PC-3 (cell line): ENCODE measurements at regions not wholly inside any gene's neighbourhood (a gene's known extent, or its start where the extent isn't known, plus 50 kb on each side); places are given as distances from the start of the nearest gene placed in this dataset.

Experiments
- ATAC-seq: fragments of 200-7000 bp; cut with Tn5 transposase; 2 replicates; pipeline ENCODE4 v1.9.1; 2020; ENCODE audit warnings: mild to moderate bottlenecking, moderate library complexity
- BruUV-seq: library from RNA; stranded (reverse); fragments of 400-500 nt; replicated peaks from 2 replicates; lab custom pipeline; 2021; lab: Mats Ljungman, UMichigan
- CTCF ChIA-PET: fragments of 300-600 bp; sonication (Branson Sonifier 250); formaldehyde crosslinking; loops from one replicate; lab custom pipeline; 2022; ENCODE audit warnings: antibody characterized with exemption; lab: Charles Lee
- POLR2A ChIA-PET: fragments of 300-600 bp; sonication (Branson Sonifier 250); formaldehyde crosslinking; loops from one replicate; lab custom pipeline; 2022; ENCODE audit warnings: antibody characterized with exemption; ENCODE audit not compliant: unreplicated experiment; lab: Charles Lee
- DNase-seq: peaks from one replicate; pipeline ENCODE4 v3.0.0-alpha.2; 2015
- H2AFZ ChIP-seq: fragments of 300-600 bp; sonication (generic); 2 replicates; pipeline ENCODE4 v1.6.0; 2016; ENCODE audit warnings: antibody characterized with exemption, low read length
- H3F3A ChIP-seq: fragments of 300-600 bp; sonication (generic); one replicate; pipeline ENCODE4 v1.6.0; 2017; ENCODE audit warnings: antibody characterized with exemption, low read length, control low read depth, mild to moderate bottlenecking; ENCODE audit not compliant: unreplicated experiment
- H3K27ac ChIP-seq: fragments of 300-600 bp; sonication (generic); 2 replicates; pipeline ENCODE4 v1.5.1; 2016; ENCODE audit warnings: mild to moderate bottlenecking, low read length
- H3K27me3 ChIP-seq: fragments of 300-600 bp; sonication (generic); 2 replicates; pipeline ENCODE4 v1.6.1; 2016; ENCODE audit warnings: low read length, mixed read lengths
- H3K36me3 ChIP-seq: fragments of 300-600 bp; sonication (generic); 2 replicates; pipeline ENCODE4 v1.6.1; 2016; ENCODE audit warnings: low read depth, mixed run types, low read length, mixed read lengths
- H3K4me1 ChIP-seq: fragments of 300-600 bp; sonication (generic); 2 replicates; pipeline ENCODE4 v1.5.1; 2016; ENCODE audit warnings: low read length; ENCODE audit not compliant: insufficient read depth
- H3K4me2 ChIP-seq: fragments of 300-600 bp; sonication (generic); 2 replicates; pipeline ENCODE4 v1.6.0; 2016; ENCODE audit warnings: low read length
- H3K4me3 ChIP-seq: fragments of 300-600 bp; sonication (generic); 2 replicates; pipeline ENCODE4 v1.5.1; 2016; ENCODE audit warnings: mild to moderate bottlenecking, low read length, mixed read lengths
- H3K79me2 ChIP-seq: fragments of 300-600 bp; sonication (generic); 2 replicates; pipeline ENCODE4 v1.6.1; 2017; ENCODE audit warnings: low read length, mixed read lengths
- H3K9ac ChIP-seq: fragments of 300-600 bp; sonication (generic); 2 replicates; pipeline ENCODE4 v1.6.0; 2016; ENCODE audit warnings: mild to moderate bottlenecking, low read length
- H3K9me2 ChIP-seq: fragments of 300-600 bp; sonication (generic); replicated peaks from 2 replicates; pipeline ENCODE4 v1.6.1; 2016; ENCODE audit warnings: mixed run types, low read length, mixed read lengths
- H3K9me3 ChIP-seq: fragments of 300-600 bp; sonication (generic); 2 replicates; pipeline ENCODE4 v1.6.1; 2016; ENCODE audit warnings: low read length, mixed read lengths
- H4K20me1 ChIP-seq: fragments of 300-600 bp; sonication (generic); 2 replicates; pipeline ENCODE4 v1.6.1; 2016; ENCODE audit warnings: low read length, mixed read lengths
- CTCF ChIP-seq: fragments of 300-600 bp; sonication (generic); conservative IDR thresholded peaks from 2 replicates; pipeline ENCODE4 v1.5.1; 2017; ENCODE audit warnings: antibody characterized with exemption, low read depth, mild to moderate bottlenecking, low read length
- EZH2 ChIP-seq: fragments of 300-600 bp; sonication (generic); IDR thresholded peaks from one replicate; pipeline ENCODE4 v1.6.1; 2017; ENCODE audit warnings: antibody characterized with exemption, mild to moderate bottlenecking, low read length; ENCODE audit not compliant: unreplicated experiment
- EZH2phosphoT487 ChIP-seq: fragments of 300-600 bp; sonication (generic); IDR thresholded peaks from 2 replicates; pipeline ENCODE4 v1.6.1; 2018; ENCODE audit warnings: mild to moderate bottlenecking, antibody characterized with exemption, low read length, borderline replicate concordance
- intact Hi-C: fragments of 100-400 bp; cut with micrococcal nuclease; formaldehyde crosslinking; loops from 2 replicates; pipeline ENCODE4 v1.9.0; 2023

GRCh38 chr9:28197653-28198052 lies 624.4 kb upstream of the C9orf72 start:
- DNase-seq (peak; percentile 27), ATAC-seq (peak; percentile 60)
- TF ChIP-seq EZH2 (no peak), EZH2phosphoT487 (no peak), CTCF (no peak)
- Histone ChIP-seq H3K9ac (no peak overlapping the region), H3K4me3 (no peak overlapping the region), H3K36me3 (no peaks in the 10 kb centered on the region), H3K4me2 (no peak overlapping the region), H3K4me1 (peaks cover 8% of the 10 kb centered on the region; the same call in 1 of the 2 replicates), H3K9me2 (no peaks in the 10 kb centered on the region), H3K27ac (no peak overlapping the region), H3K27me3 (no peaks in the 10 kb centered on the region), H3K79me2 (no peaks in the 10 kb centered on the region), H4K20me1 (no peaks in the 10 kb centered on the region), H3F3A (no peaks in the 10 kb centered on the region), H2AFZ (no peak overlapping the region), H3K9me3 (no peaks in the 10 kb centered on the region)
- BruUV-seq = no TSS peak
- CTCF ChIA-PET = no interaction called here
- intact Hi-C loops = no loop called here
- POLR2A ChIA-PET = no interaction called here

- no peak for TF ChIP-seq EZH2
- TF ChIP-seq CTCF = no peak
- TF ChIP-seq EZH2phosphoT487 = no peak
- DNase-seq = no peak
- ATAC-seq = no peak
- Histone ChIP-seq H3K4me3 (no peak overlapping the region), H3K9me3 (no peaks in the 10 kb centered on the region), H3F3A (no peaks in the 10 kb centered on the region), H3K9me2 (no peaks in the 10 kb centered on the region), H3K27me3 (no peaks in the 10 kb centered on the region), H3K4me2 (no peak overlapping the region), H3K79me2 (no peaks in the 10 kb centered on the region), H3K9ac (no peak overlapping the region), H3K36me3 (no peaks in the 10 kb centered on the region), H4K20me1 (no peaks in the 10 kb centered on the region), H2AFZ (no peak overlapping the region), H3K4me1 (peaks cover 2% of the 10 kb centered on the region; the same call in 1 of the 2 replicates), H3K27ac (no peak overlapping the region)
- intact Hi-C loops = no loop called here
- CTCF ChIA-PET = no interaction called here
- POLR2A ChIA-PET = no interaction called here
- no TSS peak for BruUV-seq
Observed at GRCh38 chr9:28203036-28203435, 629.8 kb upstream of the C9orf72 start.

- DNase-seq (no peak), ATAC-seq (no peak)
- Histone ChIP-seq H3K4me2 (no peak overlapping the region), H4K20me1 (no peaks in the 10 kb centered on the region), H3K27ac (no peak overlapping the region), H3K4me1 (no peaks in the 10 kb centered on the region), H3K27me3 (no peaks in the 10 kb centered on the region), H2AFZ (no peak overlapping the region), H3K9ac (no peak overlapping the region), H3F3A (no peaks in the 10 kb centered on the region), H3K4me3 (no peak overlapping the region), H3K36me3 (no peaks in the 10 kb centered on the region), H3K79me2 (no peaks in the 10 kb centered on the region), H3K9me2 (no peaks in the 10 kb centered on the region), H3K9me3 (no peaks in the 10 kb centered on the region)
- no TSS peak for BruUV-seq
- ChIA-PET CTCF (no interaction called here), POLR2A (interaction anchor here (0.6 kb wide), 1 partner anchor 463 kb away, joined by 4 read pairs; no protein-coding TSS in a partner anchor)
- TF ChIP-seq EZH2phosphoT487 (no peak), EZH2 (no peak)
- intact Hi-C loops = no loop called here
Observed at GRCh38 chr9:28206280-28206679, 633.0 kb upstream of the C9orf72 start.
